ENCODE measurements at regions not wholly inside any gene's neighbourhood (a gene's known extent, or its start where the extent isn't known, plus 50 kb on each side); places are given as distances from the start of the nearest gene placed in this dataset.

DNA sequence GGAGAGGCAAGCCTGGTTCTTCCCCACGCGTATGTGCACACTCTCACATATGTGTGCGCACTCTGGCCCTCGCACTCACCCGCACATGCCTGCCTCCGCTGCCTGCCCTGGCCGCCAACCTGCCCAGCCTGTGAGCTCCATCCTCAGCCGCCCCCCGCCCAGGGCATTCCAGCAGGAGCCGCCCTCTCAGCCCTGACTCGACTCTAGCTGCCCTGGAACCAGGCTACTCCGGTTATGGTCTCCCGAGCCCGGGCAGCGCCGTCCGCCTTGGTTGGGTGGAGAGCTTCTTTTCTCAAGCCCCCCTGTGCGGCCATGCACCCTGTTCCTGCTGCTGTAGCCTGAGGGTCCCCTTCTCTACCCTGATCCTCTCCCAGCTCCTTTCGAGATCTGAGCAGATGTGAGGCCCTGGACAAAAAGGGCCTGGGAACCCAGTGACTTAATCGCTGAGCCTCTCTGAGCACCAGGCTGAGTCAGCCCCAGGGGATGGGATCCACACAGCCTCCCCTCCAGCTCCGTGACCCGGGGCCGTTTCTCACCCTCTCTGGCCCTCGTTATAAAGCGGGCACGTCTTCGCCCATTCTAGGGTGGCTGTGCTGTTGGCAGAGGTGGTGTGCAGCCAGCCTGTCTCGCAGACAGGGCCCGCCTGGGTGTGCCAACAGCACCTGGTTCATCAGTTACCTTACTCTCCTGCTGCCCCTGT, 191.5 kb downstream of the TEX29 start:
- TF ChIP-seq, protein P1, sequence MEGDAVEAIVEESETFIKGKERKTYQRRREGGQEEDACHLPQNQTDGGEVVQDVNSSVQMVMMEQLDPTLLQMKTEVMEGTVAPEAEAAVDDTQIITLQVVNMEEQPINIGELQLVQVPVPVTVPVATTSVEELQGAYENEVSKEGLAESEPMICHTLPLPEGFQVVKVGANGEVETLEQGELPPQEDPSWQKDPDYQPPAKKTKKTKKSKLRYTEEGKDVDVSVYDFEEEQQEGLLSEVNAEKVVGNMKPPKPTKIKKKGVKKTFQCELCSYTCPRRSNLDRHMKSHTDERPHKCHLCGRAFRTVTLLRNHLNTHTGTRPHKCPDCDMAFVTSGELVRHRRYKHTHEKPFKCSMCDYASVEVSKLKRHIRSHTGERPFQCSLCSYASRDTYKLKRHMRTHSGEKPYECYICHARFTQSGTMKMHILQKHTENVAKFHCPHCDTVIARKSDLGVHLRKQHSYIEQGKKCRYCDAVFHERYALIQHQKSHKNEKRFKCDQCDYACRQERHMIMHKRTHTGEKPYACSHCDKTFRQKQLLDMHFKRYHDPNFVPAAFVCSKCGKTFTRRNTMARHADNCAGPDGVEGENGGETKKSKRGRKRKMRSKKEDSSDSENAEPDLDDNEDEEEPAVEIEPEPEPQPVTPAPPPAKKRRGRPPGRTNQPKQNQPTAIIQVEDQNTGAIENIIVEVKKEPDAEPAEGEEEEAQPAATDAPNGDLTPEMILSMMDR (IDR thresholded peaks at IDR 0.05) = no peak

DNA sequence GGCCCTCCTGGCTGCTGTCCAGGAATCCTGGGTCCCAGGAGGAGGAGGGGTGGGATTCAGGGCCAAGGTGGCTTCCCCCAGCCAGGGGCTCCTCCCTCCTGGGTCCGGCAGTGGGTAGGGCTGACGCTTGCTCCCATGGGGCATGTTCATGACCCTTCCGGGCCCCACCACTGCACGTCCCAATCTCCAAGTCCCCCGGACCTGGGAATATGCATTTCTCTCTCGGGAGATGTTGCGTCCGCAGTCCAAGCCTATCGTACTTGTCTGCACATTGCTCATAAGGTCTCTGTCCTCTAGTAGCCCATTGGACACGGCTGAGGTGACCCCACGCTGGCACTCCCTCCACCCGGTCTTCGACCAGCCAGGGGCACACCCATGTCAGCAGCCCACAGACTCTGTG, 192.3 kb downstream of the TEX29 start:
- TF ChIP-seq, protein P1 (IDR thresholded peaks at IDR 0.05) = no peak

DNA sequence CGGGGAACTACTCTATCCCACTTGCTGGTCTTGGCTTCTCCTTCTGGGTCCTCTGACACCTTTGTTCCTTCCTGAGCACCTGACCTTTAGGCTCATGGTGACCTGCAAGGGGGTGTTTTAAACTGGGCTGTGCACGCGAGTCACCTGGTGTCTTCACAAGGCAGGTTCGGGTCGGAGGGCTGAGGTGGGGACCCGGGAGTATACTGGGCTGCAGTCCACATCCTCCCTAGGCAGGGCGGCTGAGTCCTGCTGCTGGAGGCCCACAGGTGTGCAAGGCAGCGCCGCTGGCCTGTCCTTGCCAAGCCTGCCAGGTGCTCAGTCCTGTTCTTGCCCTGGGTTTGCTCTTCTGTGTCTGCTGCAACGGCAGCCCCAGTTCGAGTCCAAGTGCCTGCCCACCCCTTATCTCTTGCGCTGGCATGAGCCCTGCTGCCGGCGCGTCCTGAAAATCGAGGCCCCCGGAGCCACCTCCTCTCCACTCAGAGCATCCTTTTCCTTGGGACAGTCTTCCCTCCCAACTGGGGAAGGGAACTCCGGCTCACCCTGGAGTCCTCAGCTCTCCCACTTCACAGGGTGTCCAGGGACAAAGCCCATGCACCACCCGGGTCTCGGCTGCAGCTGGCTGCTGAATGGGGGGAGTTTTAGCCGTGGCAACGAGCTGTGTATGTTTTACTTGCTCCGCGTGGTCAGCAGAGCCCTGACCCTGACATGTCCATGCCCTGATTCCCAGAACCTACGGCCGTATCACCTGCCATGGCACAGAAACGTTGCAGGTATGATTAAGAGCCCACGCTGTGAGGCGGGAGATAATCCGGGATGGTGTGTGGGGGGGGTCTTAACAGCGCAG, 193.5 kb downstream of the TEX29 start:
- TF ChIP-seq, protein P1 (IDR thresholded peaks at IDR 0.05) = no peak

DNA sequence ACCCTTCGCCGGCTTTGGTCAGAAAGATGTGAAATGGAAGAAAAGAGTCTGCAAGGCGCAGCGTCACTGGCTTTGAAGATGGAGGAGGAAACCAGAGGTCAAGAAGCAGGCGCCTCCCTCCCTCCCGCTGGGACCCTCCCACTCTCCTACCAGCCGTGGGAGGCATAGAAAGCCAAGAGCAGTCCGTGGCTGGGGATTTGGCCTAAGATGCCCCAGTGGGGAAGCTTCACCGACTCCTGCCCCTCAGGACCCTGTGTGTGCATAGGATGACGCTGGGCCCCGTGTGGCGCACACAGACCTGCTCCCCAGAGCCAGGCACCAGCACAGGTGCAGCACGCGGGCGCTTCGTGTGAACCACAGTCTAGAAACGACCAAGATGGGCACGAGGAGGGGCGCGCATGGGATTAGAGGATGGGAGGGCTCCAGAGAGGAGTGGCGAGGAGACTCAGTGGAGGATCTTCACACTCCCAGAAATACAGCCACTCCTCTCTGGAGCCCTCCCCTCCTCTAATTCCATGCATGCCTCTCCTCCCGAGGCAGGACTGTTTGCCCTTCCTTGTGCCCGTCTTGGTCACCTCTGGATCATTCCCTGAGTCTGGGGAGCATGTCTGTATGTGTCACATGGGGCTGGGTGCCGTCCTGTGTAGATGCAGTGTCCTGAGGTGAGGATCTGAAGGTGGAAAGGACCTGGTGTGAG, 194.3 kb downstream of the TEX29 start:
- TF ChIP-seq, protein P1 (IDR thresholded peaks at IDR 0.05) = no peak

DNA sequence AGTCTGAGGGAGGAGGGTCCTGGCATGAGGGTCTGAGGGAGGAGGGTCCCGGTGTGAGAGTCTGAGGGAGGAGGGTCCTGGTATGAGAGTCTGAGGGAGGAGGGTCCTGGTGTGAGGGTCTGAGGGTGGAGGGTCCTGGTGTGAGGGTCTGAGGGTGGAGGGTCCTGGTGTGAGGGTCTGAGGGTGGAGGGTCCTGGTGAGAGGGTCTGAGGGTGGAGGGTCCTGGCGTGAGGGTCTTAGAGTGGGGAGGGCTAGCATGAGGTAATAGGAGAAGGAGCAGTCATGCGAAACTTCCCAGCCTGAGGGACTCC, 194.8 kb downstream of the TEX29 start:
- TF ChIP-seq, protein P1 (IDR thresholded peaks at IDR 0.05) = no peak

DNA sequence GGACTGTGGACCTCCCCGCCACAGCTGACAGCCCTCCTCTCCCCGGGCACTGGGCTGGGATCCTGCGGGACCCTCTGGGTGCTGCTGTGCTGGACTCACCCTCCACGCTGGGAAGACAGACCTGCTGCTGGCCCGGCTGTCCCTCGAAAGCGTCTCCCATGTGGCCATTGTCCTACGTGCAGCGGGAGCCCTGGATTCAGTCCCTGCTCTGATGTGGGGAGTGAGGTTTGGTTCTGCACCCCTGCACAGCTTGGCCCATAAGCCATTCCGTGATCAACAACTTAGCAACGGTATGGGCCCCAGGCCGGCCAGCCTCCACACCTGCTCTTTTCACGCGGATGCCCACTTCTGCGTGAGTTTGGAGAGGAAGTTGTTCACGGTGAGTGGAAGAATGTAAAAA, 195.2 kb downstream of the TEX29 start:
- TF ChIP-seq, protein P1 (IDR thresholded peaks at IDR 0.05) = no peak

DNA sequence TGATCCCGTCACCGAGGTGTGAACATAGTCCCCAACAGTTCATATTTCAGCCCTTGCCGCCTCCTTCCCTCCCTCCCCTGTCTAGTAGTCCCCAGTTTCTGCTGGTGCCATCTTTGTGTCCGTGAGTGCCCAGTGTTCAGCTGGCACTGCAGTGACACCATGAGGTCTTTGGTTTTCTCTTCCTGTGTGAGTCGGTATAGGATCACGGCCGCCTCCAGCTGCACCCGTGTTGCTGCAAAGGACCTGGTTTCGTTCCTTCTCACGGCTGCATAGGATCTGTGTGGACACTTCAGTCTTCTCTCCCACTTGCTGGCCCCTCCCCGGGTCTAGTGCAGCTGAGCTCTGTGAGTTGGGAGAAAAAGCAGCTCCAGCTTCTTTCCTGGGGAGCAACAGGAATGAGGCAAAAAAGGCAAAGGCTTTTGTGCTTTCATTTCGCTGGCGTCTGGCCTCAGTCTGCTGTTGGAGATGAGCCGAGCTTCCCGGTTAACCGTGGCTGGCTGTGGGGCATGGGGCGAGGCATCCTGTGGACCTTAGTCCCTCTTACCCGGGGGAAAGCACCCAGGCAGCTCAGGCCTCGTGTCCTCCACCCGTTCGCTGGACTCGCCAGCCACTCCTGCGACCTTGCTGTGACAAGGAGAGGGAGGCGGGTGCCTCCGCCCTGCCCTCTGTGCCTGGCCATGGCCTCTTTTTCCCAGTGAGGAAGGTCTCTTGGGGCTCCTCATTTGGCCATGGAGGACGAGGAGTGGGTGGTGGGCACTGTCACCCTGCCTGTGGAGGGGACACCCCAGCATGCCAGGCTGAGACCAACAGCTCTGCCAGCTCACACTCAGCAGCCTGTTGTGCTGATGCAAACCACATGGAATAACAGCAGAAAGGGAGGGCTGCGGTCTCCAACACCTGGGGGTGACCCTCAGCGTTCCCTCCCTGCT, 196.5 kb downstream of the TEX29 start:
- TF ChIP-seq, protein P1 (IDR thresholded peaks at IDR 0.05) = no peak
